ENCODE measurements at regions not wholly inside any gene's neighbourhood (a gene's known extent, or its start where the extent isn't known, plus 50 kb on each side); places are given as distances from the start of the nearest gene placed in this dataset.

- H3K27ac Mint-ChIP-seq: no peak overlapping the region
- peaks cover 32% of the 10 kb centered on the region for H3K4me1 Mint-ChIP-seq
- H3K4me3 Mint-ChIP-seq: no peak overlapping the region
- H3K27me3 Mint-ChIP-seq (ENCODE audit: low read depth): no peaks in the 10 kb centered on the region
- peaks cover 7% of the 10 kb centered on the region for H3K9me3 Mint-ChIP-seq
- no peaks in the 10 kb centered on the region for H3K36me3 Mint-ChIP-seq
- no peak for TF ChIP-seq CTCF (IDR thresholded peaks at IDR 0.05; ENCODE audit: unreplicated experiment)
- no peak for DNase-seq (ENCODE audit: low spot score in 2 of 2, unreplicated experiment in 2 of 2)
Measured at GRCh38 chr15:36507458-36507857, 72.0 kb upstream of the CDIN1 start.

- no peak for DNase-seq (ENCODE audit: low spot score in 2 of 2, unreplicated experiment in 2 of 2)
- H3K27me3 Mint-ChIP-seq (ENCODE audit: low read depth): no peaks in the 10 kb centered on the region
- H3K36me3 Mint-ChIP-seq: no peaks in the 10 kb centered on the region
- H3K27ac Mint-ChIP-seq: no peak overlapping the region
- peaks cover 10% of the 10 kb centered on the region for H3K4me1 Mint-ChIP-seq
- no peak for TF ChIP-seq CTCF (IDR thresholded peaks at IDR 0.05; ENCODE audit: unreplicated experiment)
- H3K4me3 Mint-ChIP-seq: no peak overlapping the region
- peaks cover 7% of the 10 kb centered on the region for H3K9me3 Mint-ChIP-seq
Measured at GRCh38 chr15:36511594-36511993, 67.8 kb upstream of the CDIN1 start.

GRCh38 chr15:36517758-36518157 lies 61.7 kb upstream of the CDIN1 start:
- Mint-ChIP-seq H3K4me1 (peaks cover 9% of the 10 kb centered on the region), H3K9me3 (peaks cover 3% of the 10 kb centered on the region), H3K4me3 (no peak overlapping the region), H3K27ac (no peak overlapping the region), H3K27me3 (ENCODE audit: low read depth) (no peaks in the 10 kb centered on the region), H3K36me3 (no peaks in the 10 kb centered on the region)
- DNase-seq (ENCODE audit: low spot score in 2 of 2, unreplicated experiment in 2 of 2): no peak
- no peak for TF ChIP-seq CTCF (IDR thresholded peaks at IDR 0.05; ENCODE audit: unreplicated experiment)

- Mint-ChIP-seq H3K27ac (no peak overlapping the region), H3K36me3 (no peaks in the 10 kb centered on the region), H3K4me1 (peaks cover 6% of the 10 kb centered on the region), H3K27me3 (ENCODE audit: low read depth) (no peaks in the 10 kb centered on the region), H3K9me3 (peaks cover 3% of the 10 kb centered on the region), H3K4me3 (no peak overlapping the region)
- no peak for TF ChIP-seq CTCF (IDR thresholded peaks at IDR 0.05; ENCODE audit: unreplicated experiment)
- no peak for DNase-seq (ENCODE audit: low spot score in 2 of 2, unreplicated experiment in 2 of 2)
Measured at GRCh38 chr15:36519067-36519466, 60.4 kb upstream of the CDIN1 start.

GRCh38 chr15:36525430-36525829 lies 54.0 kb upstream of the CDIN1 start:
- TF ChIP-seq CTCF (IDR thresholded peaks at IDR 0.05; ENCODE audit: unreplicated experiment): no peak
- Mint-ChIP-seq H3K4me3 (no peak overlapping the region), H3K36me3 (no peaks in the 10 kb centered on the region), H3K4me1 (peaks cover 30% of the 10 kb centered on the region), H3K27me3 (ENCODE audit: low read depth) (no peaks in the 10 kb centered on the region), H3K27ac (no peak overlapping the region), H3K9me3 (no peaks in the 10 kb centered on the region)
- no peak for DNase-seq (ENCODE audit: low spot score in 2 of 2, unreplicated experiment in 2 of 2)

Data from mesothelial cell of epicardium (in vitro differentiated cells).